Panc1 (cell line): ENCODE measurements at regions not wholly inside any gene's neighbourhood (a gene's known extent, or its start where the extent isn't known, plus 50 kb on each side); places are given as distances from the start of the nearest gene placed in this dataset.

ENCODE experiments used
- POLR2AphosphoS5 ChIP-seq: IDR thresholded peaks from 2 replicates; pipeline ENCODE4 v1.6.1; 2012; ENCODE audit warnings: mild to moderate bottlenecking, low read depth, low read length, moderate library complexity
- SIN3A ChIP-seq: IDR thresholded peaks from 2 replicates; pipeline ENCODE4 v1.6.1; 2012; ENCODE audit warnings: low read depth, mild to moderate bottlenecking, low read length, moderate library complexity, borderline replicate concordance; ENCODE audit not compliant: insufficient read depth
- TCF7L2 ChIP-seq: IDR thresholded peaks from 2 replicates; pipeline ENCODE4 v1.6.1; 2011; ENCODE audit warnings: mild to moderate bottlenecking, low read depth, low read length, inconsistent platforms
- TF ChIP-seq, protein P1 (sequence below): fragments of 450-650 bp; IDR thresholded peaks from 2 replicates; pipeline ENCODE4 v1.5.1; 2017; ENCODE audit warnings: mild to moderate bottlenecking
- TF ChIP-seq, protein P2 (sequence below), 2 experiments: IDR thresholded peaks; 2 replicates each; pipeline ENCODE4 v1.6.1; 2011 to 2012; ENCODE audit warnings: low read depth in 2 of 2, control low read depth in 1 of 2, low read length in 1 of 2, mild to moderate bottlenecking in 1 of 2, moderate library complexity in 1 of 2; ENCODE audit not compliant: insufficient read depth in 1 of 2

DNA sequence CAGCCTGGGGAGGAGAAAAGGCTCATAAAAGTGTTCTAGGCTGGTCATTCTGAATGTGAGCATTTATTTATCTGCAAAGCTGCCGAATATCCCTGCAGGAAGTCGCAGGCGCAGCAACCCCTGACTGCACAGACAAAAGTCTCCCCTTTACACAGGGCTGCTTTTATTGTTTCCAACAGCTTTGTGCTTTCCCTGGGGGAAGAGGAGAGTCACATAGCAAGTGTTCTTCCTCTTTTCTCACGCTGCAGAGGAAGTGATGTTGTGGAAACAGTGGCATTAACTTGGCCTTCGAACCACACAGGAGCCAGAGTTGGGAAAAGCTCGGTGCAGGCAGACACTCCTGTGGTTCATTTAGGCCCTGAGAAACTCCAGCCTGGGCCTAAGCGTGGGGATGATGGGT is 81.5 kb upstream of the BCOR start:
- TF ChIP-seq, protein P1, sequence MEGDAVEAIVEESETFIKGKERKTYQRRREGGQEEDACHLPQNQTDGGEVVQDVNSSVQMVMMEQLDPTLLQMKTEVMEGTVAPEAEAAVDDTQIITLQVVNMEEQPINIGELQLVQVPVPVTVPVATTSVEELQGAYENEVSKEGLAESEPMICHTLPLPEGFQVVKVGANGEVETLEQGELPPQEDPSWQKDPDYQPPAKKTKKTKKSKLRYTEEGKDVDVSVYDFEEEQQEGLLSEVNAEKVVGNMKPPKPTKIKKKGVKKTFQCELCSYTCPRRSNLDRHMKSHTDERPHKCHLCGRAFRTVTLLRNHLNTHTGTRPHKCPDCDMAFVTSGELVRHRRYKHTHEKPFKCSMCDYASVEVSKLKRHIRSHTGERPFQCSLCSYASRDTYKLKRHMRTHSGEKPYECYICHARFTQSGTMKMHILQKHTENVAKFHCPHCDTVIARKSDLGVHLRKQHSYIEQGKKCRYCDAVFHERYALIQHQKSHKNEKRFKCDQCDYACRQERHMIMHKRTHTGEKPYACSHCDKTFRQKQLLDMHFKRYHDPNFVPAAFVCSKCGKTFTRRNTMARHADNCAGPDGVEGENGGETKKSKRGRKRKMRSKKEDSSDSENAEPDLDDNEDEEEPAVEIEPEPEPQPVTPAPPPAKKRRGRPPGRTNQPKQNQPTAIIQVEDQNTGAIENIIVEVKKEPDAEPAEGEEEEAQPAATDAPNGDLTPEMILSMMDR: no peak
- no peak for TF ChIP-seq SIN3A
- TF ChIP-seq POLR2AphosphoS5: no peak
- TF ChIP-seq, protein P2, sequence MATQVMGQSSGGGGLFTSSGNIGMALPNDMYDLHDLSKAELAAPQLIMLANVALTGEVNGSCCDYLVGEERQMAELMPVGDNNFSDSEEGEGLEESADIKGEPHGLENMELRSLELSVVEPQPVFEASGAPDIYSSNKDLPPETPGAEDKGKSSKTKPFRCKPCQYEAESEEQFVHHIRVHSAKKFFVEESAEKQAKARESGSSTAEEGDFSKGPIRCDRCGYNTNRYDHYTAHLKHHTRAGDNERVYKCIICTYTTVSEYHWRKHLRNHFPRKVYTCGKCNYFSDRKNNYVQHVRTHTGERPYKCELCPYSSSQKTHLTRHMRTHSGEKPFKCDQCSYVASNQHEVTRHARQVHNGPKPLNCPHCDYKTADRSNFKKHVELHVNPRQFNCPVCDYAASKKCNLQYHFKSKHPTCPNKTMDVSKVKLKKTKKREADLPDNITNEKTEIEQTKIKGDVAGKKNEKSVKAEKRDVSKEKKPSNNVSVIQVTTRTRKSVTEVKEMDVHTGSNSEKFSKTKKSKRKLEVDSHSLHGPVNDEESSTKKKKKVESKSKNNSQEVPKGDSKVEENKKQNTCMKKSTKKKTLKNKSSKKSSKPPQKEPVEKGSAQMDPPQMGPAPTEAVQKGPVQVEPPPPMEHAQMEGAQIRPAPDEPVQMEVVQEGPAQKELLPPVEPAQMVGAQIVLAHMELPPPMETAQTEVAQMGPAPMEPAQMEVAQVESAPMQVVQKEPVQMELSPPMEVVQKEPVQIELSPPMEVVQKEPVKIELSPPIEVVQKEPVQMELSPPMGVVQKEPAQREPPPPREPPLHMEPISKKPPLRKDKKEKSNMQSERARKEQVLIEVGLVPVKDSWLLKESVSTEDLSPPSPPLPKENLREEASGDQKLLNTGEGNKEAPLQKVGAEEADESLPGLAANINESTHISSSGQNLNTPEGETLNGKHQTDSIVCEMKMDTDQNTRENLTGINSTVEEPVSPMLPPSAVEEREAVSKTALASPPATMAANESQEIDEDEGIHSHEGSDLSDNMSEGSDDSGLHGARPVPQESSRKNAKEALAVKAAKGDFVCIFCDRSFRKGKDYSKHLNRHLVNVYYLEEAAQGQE (IDR thresholded peaks at IDR 0.05; ENCODE audit: insufficient read depth in 1 of 2, low read depth in 2 of 2, low read length in 1 of 2): no peak
- no peak for TF ChIP-seq TCF7L2
